Fibroblast of lung (primary cell): ENCODE measurements at regions not wholly inside any gene's neighbourhood (a gene's known extent, or its start where the extent isn't known, plus 50 kb on each side); places are given as distances from the start of the nearest gene placed in this dataset.

Experiments
- DNase-seq, 2 donors: peaks; one replicate each; pipeline versions ENCODE4 v3.0.0 to v3.0.0-alpha.2; 2010; ENCODE audit warnings: low read depth in 2 of 2
- H2AFZ ChIP-seq: 2 replicates; pipeline ENCODE4 v1.5.1; 2012; ENCODE audit warnings: low read length, control low read depth, inconsistent platforms
- H3K27ac ChIP-seq: 2 replicates; pipeline ENCODE4 v1.5.1; 2011; ENCODE audit warnings: low read length, control low read depth; ENCODE audit not compliant: insufficient read depth
- H3K27me3 ChIP-seq: 2 replicates; pipeline ENCODE4 v1.5.1; 2011; ENCODE audit warnings: mild to moderate bottlenecking, low read length; ENCODE audit not compliant: control insufficient read depth, insufficient read depth
- H3K36me3 ChIP-seq: 2 replicates; pipeline ENCODE4 v1.5.1; 2011; ENCODE audit warnings: low read length; ENCODE audit not compliant: control insufficient read depth, insufficient read depth
- H3K4me1 ChIP-seq: 2 replicates; pipeline ENCODE4 v1.5.1; 2011; ENCODE audit warnings: low read length; ENCODE audit not compliant: control insufficient read depth, insufficient read depth; ENCODE audit errors: extremely low read depth
- H3K4me2 ChIP-seq: 2 replicates; pipeline ENCODE4 v1.5.1; 2011; ENCODE audit warnings: low read length, control low read depth; ENCODE audit not compliant: insufficient read depth; ENCODE audit errors: extremely low read depth
- H3K4me3 ChIP-seq, 4 experiments: fragments of 200-600 bp in 1 of 4; sonication (generic) in 1 of 4; replicated peaks in 1 of 4; 2 replicates each; pipeline ENCODE4 v1.5.1; 2011 to 2016; ENCODE audit warnings: low read length in 4 of 4, low read depth in 3 of 4, mild to moderate bottlenecking in 3 of 4, control low read depth in 2 of 4, inconsistent platforms in 1 of 4, mixed read lengths in 1 of 4; ENCODE audit not compliant: insufficient read depth in 1 of 4; ENCODE audit errors: control extremely low read depth in 1 of 4
- H3K79me2 ChIP-seq: 2 replicates; pipeline ENCODE4 v1.5.1; 2012; ENCODE audit warnings: mild to moderate bottlenecking, low read length, inconsistent platforms; ENCODE audit not compliant: control insufficient read depth, insufficient read depth
- H3K9ac ChIP-seq: 2 replicates; pipeline ENCODE4 v1.5.1; 2011; ENCODE audit warnings: mild to moderate bottlenecking, low read length, control low read depth; ENCODE audit not compliant: insufficient read depth
- H3K9me3 ChIP-seq: 2 replicates; pipeline ENCODE4 v1.5.1; 2012; ENCODE audit warnings: low read depth, low read length; ENCODE audit not compliant: control insufficient read depth, insufficient read depth
- H4K20me1 ChIP-seq: 2 replicates; pipeline ENCODE4 v1.5.1; 2011; ENCODE audit warnings: low read length; ENCODE audit not compliant: control insufficient read depth, insufficient read depth; ENCODE audit errors: extremely low read depth
- EZH2 ChIP-seq: IDR thresholded peaks from 2 replicates; pipeline ENCODE4 v1.5.1; 2012; ENCODE audit warnings: low read length, control low read depth, mild to moderate bottlenecking; ENCODE audit errors: missing control alignments
- TF ChIP-seq, protein P1 (sequence below), 2 donors: IDR thresholded peaks in 1 of 2; conservative IDR thresholded peaks in 1 of 2; 1 replicate in 1 of 2; 2 replicates in 1 of 2; pipeline ENCODE4 v1.5.1; 2011 to 2012; ENCODE audit warnings: low read length in 2 of 2, control low read depth in 1 of 2, inconsistent platforms in 1 of 2, low read depth in 1 of 2, mild to moderate bottlenecking in 1 of 2

DNA sequence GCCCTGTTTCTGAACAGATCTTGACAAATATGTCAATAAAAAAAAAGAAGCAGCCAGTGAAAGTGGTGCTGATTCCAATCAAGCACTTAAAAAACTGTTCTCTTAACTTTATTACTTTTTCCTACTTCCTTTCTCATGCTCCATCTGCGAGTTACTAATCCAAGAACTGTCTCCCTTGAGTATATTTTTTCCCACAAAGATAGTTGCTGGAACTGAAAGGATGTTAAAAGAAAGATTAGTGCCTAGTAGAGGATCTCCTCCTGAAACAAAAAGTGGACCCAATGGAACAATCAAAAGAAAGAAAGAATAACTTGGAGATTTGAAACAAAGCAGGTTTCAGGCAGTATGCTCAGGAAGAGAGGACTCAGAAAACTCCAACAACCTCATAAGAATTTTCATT, 1034.8 kb downstream of the PCDH17 start:
- no peaks in the 10 kb centered on the region for H3K9me3 ChIP-seq
- no peak overlapping the region for H2AFZ ChIP-seq
- H3K27ac ChIP-seq = no peak overlapping the region
- DNase-seq = no peak
- no peaks in the 10 kb centered on the region for H3K36me3 ChIP-seq
- no peaks in the 10 kb centered on the region for H3K27me3 ChIP-seq
- no peak overlapping the region for H3K4me2 ChIP-seq
- H3K9ac ChIP-seq = no peak overlapping the region
- H3K4me3 ChIP-seq = no peak overlapping the region
- TF ChIP-seq, protein P1, sequence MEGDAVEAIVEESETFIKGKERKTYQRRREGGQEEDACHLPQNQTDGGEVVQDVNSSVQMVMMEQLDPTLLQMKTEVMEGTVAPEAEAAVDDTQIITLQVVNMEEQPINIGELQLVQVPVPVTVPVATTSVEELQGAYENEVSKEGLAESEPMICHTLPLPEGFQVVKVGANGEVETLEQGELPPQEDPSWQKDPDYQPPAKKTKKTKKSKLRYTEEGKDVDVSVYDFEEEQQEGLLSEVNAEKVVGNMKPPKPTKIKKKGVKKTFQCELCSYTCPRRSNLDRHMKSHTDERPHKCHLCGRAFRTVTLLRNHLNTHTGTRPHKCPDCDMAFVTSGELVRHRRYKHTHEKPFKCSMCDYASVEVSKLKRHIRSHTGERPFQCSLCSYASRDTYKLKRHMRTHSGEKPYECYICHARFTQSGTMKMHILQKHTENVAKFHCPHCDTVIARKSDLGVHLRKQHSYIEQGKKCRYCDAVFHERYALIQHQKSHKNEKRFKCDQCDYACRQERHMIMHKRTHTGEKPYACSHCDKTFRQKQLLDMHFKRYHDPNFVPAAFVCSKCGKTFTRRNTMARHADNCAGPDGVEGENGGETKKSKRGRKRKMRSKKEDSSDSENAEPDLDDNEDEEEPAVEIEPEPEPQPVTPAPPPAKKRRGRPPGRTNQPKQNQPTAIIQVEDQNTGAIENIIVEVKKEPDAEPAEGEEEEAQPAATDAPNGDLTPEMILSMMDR (conservative IDR thresholded peaks at IDR 0.05 in 1 of 2, IDR thresholded peaks at IDR 0.05 in 1 of 2; ENCODE audit: low read depth in 1 of 2, low read length in 2 of 2) = no peak
- TF ChIP-seq EZH2 = no peak
- no peaks in the 10 kb centered on the region for H4K20me1 ChIP-seq
- no peaks in the 10 kb centered on the region for H3K4me1 ChIP-seq
- no peaks in the 10 kb centered on the region for H3K79me2 ChIP-seq

DNA sequence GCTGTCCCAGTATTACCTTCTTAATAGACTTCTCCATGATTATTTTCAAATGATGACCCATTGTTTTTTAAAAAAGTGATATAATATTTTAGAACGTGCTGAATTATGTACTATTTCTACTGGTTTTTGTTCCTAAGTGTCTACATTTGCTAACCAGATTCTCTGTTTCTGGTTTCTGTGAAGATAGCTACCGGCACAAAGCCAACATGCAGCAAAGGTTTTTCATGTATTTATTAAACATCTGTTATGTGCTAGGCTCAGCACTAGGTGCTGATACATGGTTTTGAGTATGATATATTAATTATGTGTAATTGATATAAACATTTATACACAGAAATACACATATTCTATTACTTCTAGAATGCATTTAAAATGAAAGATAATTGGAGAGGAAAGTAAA, 1035.6 kb downstream of the PCDH17 start:
- H3K36me3 ChIP-seq = no peaks in the 10 kb centered on the region

DNA sequence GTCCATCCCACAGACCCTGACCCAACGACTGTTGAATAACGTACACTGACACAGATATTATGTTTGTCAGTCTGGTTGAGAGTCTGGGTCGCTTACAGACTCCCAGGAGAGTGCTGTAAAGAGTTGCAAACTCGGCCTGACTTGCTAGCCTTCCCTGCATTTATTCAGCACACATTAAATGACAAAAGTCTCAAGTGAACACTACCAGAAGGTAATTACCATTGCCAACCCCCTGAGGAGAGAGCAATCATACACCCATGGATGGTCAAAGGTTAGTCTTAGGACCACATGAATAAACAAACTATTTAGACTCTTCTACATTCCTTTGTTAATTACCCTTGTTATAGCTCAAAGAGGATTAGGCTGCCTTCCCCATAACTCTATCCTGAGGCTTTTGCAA, 1048.6 kb downstream of the PCDH17 start:
- H3K79me2 ChIP-seq = no peaks in the 10 kb centered on the region
- H3K36me3 ChIP-seq = no peaks in the 10 kb centered on the region
- H2AFZ ChIP-seq = no peak overlapping the region
- no peaks in the 10 kb centered on the region for H3K4me1 ChIP-seq
- H3K4me3 ChIP-seq = no peak overlapping the region
- no peak overlapping the region for H3K4me2 ChIP-seq
- H3K9ac ChIP-seq = no peak overlapping the region
- H3K27me3 ChIP-seq = no peaks in the 10 kb centered on the region
- no peaks in the 10 kb centered on the region for H3K9me3 ChIP-seq
- H4K20me1 ChIP-seq = no peaks in the 10 kb centered on the region
- no peak for TF ChIP-seq EZH2
- TF ChIP-seq, protein P1 (conservative IDR thresholded peaks at IDR 0.05 in 1 of 2, IDR thresholded peaks at IDR 0.05 in 1 of 2; ENCODE audit: low read depth in 1 of 2, low read length in 2 of 2) = no peak
- no peak overlapping the region for H3K27ac ChIP-seq
- no peak for DNase-seq

More for the DNA sequence above, 1035.6 kb downstream of the PCDH17 start:
- no peak overlapping the region for H3K4me3 ChIP-seq
- H3K79me2 ChIP-seq = no peaks in the 10 kb centered on the region
- H3K27ac ChIP-seq = no peak overlapping the region
- no peak for DNase-seq
- no peaks in the 10 kb centered on the region for H3K4me1 ChIP-seq
- H3K27me3 ChIP-seq = no peaks in the 10 kb centered on the region
- no peak overlapping the region for H3K9ac ChIP-seq
- no peak overlapping the region for H3K4me2 ChIP-seq
- H3K9me3 ChIP-seq = no peaks in the 10 kb centered on the region
- no peak for TF ChIP-seq EZH2
- TF ChIP-seq, protein P1 (conservative IDR thresholded peaks at IDR 0.05 in 1 of 2, IDR thresholded peaks at IDR 0.05 in 1 of 2; ENCODE audit: low read depth in 1 of 2, low read length in 2 of 2) = no peak
- H2AFZ ChIP-seq = no peak overlapping the region
- no peaks in the 10 kb centered on the region for H4K20me1 ChIP-seq
